ENCODE measurements at regions not wholly inside any gene's neighbourhood (a gene's known extent, or its start where the extent isn't known, plus 50 kb on each side); places are given as distances from the start of the nearest gene placed in this dataset.

- Mint-ChIP-seq H3K4me3 (no peak overlapping the region), H3K27ac (ENCODE audit: unreplicated experiment) (no peak overlapping the region), H3K9me3 (no peaks in the 10 kb centered on the region), H3K27me3 (ENCODE audit: low read depth) (no peaks in the 10 kb centered on the region), H3K36me3 (ENCODE audit: low read depth) (no peaks in the 10 kb centered on the region), H3K4me1 (no peaks in the 10 kb centered on the region)
- no peak for TF ChIP-seq CTCF (conservative IDR thresholded peaks at IDR 0.05)
- no peak for DNase-seq (ENCODE audit: low read depth, low spot score)
Observed at GRCh38 chr3:73743551-73743950, 118.8 kb upstream of the PDZRN3 start.

GRCh38 chr3:73739791-73740453 lies 115.2 kb upstream of the PDZRN3 start:
- Mint-ChIP-seq H3K9me3 (no peaks in the 10 kb centered on the region), H3K4me1 (no peaks in the 10 kb centered on the region), H3K27me3 (ENCODE audit: low read depth) (no peaks in the 10 kb centered on the region), H3K4me3 (no peak overlapping the region), H3K36me3 (ENCODE audit: low read depth) (no peaks in the 10 kb centered on the region), H3K27ac (ENCODE audit: unreplicated experiment) (no peak overlapping the region)
- TF ChIP-seq CTCF (conservative IDR thresholded peaks at IDR 0.05) = no peak
- DNase-seq (ENCODE audit: low read depth, low spot score) = no peak

- Mint-ChIP-seq H3K27ac (ENCODE audit: unreplicated experiment) (no peak overlapping the region), H3K9me3 (no peaks in the 10 kb centered on the region), H3K36me3 (ENCODE audit: low read depth) (no peaks in the 10 kb centered on the region), H3K4me1 (peaks cover 4% of the 10 kb centered on the region), H3K4me3 (no peak overlapping the region), H3K27me3 (ENCODE audit: low read depth) (no peaks in the 10 kb centered on the region)
- TF ChIP-seq CTCF (conservative IDR thresholded peaks at IDR 0.05) = no peak
- no peak for DNase-seq (ENCODE audit: low read depth, low spot score)
Observed at GRCh38 chr3:73738711-73739110, 114.0 kb upstream of the PDZRN3 start.

- no peak for DNase-seq (ENCODE audit: low read depth, low spot score)
- Mint-ChIP-seq H3K4me1 (peaks cover 4% of the 10 kb centered on the region), H3K27ac (ENCODE audit: unreplicated experiment) (no peak overlapping the region), H3K4me3 (no peak overlapping the region), H3K27me3 (ENCODE audit: low read depth) (no peaks in the 10 kb centered on the region), H3K36me3 (ENCODE audit: low read depth) (no peaks in the 10 kb centered on the region), H3K9me3 (no peaks in the 10 kb centered on the region)
- no peak for TF ChIP-seq CTCF (conservative IDR thresholded peaks at IDR 0.05)
Observed at GRCh38 chr3:73734211-73735089, 109.7 kb upstream of the PDZRN3 start.

GRCh38 chr3:73733746-73734145 lies 109.0 kb upstream of the PDZRN3 start:
- Mint-ChIP-seq H3K36me3 (ENCODE audit: low read depth) (no peaks in the 10 kb centered on the region), H3K9me3 (no peaks in the 10 kb centered on the region), H3K4me1 (peaks cover 4% of the 10 kb centered on the region), H3K27ac (ENCODE audit: unreplicated experiment) (no peak overlapping the region), H3K27me3 (ENCODE audit: low read depth) (no peaks in the 10 kb centered on the region), H3K4me3 (no peak overlapping the region)
- no peak for DNase-seq (ENCODE audit: low read depth, low spot score)
- no peak for TF ChIP-seq CTCF (conservative IDR thresholded peaks at IDR 0.05)
